GM21529 (cell line): ENCODE measurements at regions not wholly inside any gene's neighbourhood (a gene's known extent, or its start where the extent isn't known, plus 50 kb on each side); places are given as distances from the start of the nearest gene placed in this dataset.

Experiments
- ATAC-seq: cut with Tn5 transposase; IDR thresholded peaks from one replicate; pipeline ENCODE4 v1.9.1; 2021; ENCODE audit not compliant: unreplicated experiment

DNA sequence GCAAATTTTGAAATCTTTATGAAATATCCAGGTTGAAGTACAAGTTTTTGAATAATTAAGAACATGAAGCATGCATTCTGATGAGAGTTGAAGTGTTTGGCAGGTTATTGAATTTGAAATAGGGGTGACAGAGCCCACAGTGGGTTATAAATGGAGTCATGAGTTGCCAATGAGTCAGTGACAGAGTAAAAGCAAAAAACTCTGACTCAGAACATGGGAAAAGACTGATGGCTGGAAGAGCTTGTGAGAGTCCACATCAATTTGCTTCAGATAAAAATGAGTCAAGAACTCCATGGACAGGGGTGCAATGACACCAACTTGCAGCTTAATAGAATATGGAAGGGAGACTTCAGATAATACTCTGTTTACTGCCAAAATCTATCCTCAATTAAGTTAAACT is 105.3 kb downstream of the SLC6A15 start:
- no peak for ATAC-seq

DNA sequence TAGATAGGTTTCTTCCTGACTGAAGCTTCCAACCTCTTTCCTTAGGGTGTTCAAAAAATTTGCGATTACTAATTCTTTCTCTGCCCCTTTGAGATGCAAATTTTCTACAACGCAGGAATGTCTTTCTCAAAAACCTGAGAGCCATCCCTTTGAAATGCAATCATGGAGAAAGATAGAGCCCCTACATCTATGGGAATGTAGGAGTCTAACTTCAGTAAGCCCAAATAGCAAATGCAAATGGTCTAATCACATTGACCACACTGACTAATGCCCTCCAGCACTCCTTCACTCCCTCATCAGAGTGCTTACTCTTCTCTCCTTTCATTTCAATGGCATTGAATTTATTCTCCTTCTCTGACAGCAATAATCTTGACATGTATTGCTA is 107.1 kb downstream of the SLC6A15 start:
- ATAC-seq = no peak

DNA sequence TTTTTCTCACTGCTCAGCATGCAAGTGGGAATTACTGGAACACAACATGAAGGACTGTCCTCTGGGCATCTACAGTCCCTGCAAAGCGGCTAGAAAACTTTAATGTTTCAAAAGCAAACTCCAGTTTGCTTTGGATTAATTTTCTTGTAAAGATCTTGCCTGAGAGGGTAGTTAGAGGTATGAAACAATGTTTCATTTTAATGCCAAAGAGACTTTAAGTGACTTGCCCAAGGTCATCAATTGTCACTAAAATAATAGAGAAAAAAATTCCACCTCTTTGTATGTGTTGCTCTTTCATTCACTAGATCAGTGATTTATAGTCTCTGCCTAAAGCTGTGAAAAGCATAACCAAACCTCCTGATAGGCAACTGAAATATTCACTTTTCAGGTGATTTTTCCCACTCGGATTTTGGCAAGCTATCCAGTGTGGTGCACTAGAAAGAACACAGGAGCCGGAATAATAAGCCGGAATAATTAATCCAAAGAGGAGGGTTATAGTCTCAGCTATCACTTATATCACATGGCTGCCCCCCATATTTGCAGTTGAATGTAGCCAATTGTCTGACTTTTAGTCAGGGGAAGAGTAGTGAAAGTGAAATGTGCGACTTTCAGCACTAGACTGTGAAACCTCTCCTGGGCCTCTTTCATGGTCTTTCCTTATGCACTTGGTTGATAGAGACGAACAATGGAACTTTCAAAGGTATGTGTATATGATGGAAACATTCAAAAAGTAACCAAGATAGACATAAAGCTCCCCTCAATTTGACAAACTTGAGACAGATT is 107.7 kb downstream of the SLC6A15 start:
- no peak for ATAC-seq

DNA sequence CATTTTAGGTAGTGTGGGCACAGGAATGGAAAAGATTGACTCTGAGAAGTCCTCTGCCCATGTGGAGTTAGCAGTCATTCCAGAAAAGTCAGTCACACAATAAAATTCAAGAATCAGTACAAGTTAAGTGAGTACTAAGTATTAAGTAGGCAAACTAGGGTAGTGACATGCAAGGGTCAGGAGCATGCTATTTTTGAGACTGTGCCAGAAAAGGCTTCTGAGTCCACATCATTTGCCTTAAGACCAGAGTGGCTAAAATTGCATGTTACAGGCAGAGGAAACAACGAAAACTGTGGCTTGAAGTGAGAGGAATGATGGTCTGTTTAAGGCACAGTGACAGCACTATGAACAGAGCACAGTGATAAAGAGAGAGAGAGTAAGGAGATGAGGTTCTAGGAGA is 108.9 kb downstream of the SLC6A15 start:
- ATAC-seq = no peak

DNA sequence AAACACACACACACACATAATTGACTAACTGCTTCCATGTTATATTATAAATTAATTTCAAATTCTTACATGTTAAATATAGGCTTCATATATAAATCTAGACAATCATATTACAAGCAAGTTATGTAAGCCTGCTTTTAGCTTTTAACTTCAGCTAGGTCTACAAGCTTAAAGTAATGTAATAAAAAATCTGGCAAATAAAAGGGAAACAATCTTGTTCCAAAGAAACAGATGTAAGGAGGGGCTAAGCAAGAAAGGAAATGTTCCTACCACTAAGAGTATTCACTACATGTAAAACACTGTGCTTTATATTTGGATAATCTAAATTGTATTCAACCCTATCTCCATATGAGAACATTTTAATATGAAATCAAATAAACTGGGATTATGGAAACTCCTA is 110.4 kb downstream of the SLC6A15 start:
- ATAC-seq = no peak

DNA sequence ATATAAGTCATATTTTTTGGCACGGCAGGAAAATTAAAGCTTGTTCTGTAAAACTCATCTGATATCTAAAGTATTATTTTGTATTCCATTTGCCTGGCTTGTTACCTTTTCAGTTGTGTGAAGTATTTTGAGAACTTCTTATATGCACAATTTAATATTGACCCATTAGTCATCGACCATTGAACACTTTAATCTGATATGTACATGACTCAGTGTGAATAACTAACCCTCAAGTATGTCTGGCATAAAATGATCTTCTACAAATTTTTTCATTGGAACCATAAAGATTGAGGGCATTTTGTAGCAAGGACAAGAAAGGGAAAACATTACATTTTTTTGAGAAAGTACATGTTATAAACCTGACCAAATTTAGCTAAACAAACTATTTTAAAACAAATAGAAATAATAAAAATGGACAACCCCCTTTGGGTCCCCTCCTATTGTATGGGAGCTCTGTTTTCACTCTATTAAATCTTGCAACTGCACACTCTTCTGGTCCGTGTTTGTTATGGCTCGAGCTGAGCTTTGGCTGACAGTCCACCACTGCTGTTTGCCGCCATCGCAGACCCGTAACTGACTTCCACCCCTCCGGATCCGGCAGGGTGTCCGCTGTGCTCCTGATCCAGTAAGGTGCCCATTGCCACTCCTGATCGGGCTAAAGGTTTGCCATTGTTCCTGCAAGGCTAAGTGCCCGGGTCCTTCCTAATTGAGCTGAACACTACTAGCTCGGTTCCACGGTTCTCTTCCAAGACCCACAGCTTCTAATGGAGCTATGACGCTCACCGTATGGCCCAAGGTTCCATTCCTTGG is 118.8 kb downstream of the SLC6A15 start:
- no peak for ATAC-seq

DNA sequence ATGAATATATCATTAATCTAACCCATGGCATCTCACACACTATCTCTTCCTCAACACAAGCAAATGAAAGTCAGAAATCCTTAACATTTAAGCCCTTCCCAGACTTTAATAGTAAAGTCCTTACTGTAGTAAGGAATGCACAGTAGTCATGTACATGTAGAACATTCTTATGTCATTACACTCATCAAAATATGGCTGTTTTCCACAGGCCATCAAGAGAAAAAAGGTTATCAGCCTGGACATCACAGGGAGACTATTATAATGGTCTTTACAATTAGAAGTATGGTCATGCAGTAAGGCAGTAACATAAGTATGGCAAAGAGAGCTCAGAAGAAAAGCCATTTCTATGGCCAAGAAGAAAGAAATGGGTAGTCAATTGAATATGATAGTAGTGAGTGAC is 121.2 kb downstream of the SLC6A15 start:
- ATAC-seq = no peak

DNA sequence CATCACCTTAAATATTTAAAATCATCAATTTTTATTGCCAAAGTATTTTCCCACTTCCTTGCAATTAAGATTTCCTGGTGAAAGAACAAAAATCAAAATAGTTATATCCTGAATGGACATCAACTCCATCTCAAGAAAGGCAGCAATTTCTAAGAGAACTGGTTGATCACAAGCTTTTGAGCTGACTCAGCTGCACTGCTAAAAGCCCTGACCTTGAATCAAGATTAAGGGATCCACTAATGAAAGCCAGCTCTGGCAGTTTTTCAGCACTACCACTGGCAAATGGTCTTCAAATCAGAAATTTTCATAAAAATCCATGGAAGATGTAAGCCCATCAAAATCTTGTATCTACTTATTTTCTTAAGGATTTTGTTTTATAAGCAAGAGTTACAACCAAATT is 123.4 kb downstream of the SLC6A15 start:
- no peak for ATAC-seq

DNA sequence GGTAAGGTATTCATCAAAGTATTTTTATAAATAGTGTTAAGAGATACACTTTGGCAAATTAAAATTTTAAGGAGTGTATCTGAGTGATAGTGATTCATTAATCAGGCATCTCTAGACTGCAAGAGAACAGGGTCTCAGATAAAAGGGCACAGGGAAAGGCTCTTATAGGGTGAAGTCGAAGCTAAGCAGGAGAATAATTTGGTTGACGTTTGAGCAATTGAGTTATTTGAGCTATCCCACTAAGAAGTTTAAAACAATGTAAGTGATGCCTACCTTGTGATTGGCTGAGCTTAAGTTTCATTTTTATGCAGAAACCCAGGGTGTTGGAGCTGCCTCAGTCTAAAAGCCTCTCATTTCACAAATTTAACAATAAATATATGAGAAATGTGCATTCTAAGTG is 125.3 kb downstream of the SLC6A15 start:
- ATAC-seq = no peak

DNA sequence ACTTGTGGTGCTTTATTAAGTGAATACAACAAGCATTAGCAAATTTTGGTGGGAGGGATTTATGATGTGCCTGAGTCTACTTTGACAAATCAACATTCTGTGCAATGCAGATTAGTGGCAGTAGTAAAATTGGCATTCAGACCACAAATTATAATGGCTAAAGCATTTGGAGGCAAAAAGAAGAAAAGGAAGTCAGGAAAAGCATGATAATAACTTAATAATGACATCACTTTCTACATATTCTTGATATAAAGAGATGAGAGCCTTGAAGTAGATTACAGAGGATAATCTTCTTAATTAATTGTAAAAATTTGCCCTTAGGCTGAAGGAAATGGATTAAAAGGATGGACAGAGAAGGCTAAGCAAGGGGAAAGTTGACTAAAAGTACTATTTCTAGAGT is 126.0 kb downstream of the SLC6A15 start:
- ATAC-seq = no peak

DNA sequence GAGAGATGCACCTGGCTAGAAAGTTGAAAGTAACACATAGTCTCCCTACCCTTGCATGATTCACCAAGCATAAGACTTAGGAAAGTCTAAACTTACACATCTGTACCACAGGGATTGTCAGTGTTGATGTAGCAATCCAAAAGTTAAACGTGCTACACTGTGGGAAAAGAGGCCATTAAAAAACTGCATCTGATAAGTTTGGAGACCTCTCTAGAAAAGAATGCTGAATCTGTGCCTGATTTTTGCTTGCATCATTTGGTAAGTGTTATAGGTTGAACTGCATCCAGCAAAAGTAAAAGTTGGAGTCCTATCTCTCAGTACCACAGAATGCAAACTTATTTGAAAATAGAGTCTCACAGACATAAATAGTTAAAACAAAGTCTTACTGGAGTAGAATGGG is 126.6 kb downstream of the SLC6A15 start:
- no peak for ATAC-seq

DNA sequence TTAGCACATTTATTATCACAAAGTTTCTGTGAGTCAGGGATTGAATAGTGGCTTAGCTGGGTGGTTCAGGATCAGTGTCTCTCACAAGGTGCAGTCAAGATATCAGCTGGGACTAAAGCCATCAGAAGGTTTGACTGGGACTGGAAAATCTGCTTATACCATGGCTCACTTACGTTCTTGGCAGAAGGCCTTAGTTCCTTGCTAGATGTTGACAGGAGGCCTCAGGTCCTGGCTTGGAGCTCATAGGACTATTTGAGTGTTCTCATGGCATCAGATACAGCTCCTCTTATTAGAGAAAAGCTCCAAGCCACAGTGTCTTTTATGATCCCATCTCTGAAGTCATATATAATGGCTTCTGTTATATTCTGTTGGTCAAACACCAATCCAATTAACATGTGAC is 127.3 kb downstream of the SLC6A15 start:
- ATAC-seq = no peak

DNA sequence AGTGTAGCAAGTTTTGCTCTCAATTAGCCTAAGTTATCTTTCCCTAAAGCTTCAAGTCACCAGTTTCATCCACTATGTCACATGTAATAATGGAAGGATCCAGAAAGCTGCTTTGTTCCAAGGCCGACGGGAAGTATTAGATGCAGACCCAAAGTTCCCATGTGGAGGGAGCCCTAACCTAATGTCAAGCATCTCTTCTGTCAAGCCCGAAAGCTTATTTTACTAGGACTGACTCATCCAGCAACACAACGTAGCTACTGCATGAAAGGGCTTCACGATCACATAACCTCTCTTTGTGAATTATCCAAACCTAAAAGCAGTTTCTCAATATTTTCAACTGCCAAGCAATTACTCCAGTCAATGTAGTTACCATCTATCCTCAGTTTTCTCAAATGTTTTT is 133.4 kb downstream of the SLC6A15 start:
- no peak for ATAC-seq

DNA sequence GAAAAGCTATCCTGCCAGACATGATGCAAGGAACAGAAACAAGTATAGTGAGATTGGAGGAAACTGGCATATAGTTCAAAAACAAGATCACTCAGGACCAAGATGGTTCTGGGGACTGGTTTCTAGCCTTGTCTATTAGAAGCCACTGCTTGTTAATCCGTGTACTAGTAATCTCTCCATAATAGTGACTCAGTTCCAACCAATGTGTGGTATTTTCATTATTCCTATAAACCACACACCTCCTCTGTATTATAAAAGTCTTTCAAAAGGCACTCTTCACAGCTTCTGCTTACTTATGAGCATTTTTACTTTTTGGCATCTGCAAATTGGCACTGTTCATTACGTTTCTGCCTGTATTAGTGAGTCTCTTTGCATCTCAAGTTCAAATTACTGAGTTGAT is 140.3 kb downstream of the SLC6A15 start:
- no peak for ATAC-seq

DNA sequence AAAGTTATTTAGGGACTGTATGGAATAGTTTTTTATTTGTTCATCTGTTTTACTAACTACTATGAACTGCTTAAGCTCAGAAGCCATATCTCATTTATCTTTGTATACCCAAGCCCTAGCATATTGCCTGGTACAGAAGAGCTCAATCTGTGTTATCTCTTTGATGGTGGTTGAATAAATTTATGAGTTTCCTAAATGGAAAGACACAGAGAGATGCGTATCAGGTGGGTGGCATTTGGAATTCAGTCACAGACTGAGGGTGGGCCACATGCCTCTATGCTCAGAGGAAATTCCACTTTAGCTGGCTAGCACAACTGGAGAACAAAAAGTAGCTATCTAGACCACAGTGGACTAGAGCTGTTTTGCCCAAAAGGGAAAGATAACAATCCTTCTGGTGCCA is 145.5 kb downstream of the SLC6A15 start:
- no peak for ATAC-seq

DNA sequence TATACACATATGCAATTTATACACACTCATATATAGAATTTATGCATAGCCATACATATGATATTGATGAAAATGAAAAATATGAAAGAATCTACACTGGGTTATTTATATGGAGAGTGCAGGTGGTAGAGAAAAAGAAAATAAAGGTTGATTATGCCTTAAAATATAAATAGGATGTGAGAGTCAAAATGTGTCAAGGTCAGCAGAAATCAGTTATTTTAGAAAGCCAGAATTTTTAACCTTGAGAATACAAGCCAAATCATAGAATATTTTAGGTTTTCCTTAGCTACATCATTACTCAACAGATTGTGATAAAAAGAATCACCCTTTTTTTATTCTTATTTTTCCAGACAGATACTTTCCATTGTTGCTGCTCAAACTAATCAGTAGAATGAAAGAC is 146.2 kb downstream of the SLC6A15 start:
- ATAC-seq = no peak

DNA sequence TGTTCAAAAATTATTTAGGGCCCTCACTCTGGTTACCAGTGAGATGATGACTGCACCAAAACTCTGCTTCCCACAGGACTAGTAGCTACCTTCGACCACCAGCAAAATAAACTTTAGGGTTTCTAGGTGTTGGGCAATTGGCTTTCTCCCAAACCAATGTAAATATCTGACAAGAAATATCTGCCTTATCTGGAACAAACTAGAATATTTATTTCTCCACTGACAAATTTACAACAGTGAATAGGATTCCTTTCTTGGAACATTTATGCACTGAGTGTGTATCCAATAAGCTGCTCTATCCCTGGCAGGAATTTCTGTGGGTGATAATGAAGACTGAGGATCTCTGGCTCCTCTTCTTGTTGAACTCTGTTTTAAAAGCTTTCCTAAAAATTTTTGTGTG is 148.6 kb downstream of the SLC6A15 start:
- no peak for ATAC-seq

DNA sequence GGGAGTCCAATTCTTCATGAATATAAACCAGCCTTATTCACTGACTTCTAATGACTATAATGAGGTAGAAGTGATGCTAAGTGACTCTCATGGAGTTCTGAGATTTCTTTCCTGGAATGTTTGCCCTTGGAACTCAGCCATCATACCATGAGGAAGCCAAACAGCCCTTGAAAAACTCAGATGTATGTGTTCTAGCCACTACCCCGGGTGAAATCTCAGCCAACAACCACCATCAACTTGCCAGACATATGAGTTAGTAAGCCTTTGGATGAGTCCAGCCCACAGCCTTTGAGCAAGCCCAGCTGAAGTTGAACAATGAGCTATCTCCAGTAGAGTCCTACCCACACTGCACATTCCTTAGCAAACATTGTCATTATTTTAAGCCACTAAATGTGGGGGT is 149.5 kb downstream of the SLC6A15 start:
- ATAC-seq = no peak

DNA sequence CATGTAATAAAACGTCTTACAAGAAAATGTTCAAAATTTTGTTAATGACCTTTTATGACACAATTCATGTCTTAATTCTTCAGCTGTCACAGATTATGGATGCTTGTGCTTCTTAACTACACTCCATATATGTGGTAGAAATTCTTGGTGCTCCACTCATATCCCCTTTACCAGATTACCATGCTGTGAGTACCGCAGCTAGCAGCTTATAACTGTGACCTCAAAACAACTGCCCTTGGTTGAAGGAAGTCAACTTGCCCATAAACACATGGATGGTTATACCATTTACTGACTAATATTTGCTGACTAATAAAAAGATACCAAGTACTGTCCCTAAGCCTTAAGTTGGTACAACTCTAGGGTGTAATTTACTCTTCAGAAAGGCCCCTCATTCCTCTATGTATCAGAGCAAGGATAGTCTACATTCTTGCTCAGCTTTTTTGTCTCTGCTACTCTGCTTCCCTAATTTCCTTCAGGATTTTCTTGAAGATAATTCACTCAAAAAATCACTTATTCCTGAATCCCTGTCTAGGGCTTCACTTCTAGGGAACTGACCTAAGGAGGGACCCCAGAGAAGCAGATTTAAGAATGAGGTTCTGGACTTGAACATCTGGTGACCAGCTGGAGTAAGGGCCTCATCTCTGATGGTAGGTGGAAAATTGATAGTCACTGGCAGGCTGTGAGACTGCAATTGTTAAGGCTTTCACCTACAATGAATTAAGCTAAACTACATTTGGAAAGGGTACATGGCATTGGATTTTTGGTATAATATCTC is 152.3 kb downstream of the SLC6A15 start:
- no peak for ATAC-seq

DNA sequence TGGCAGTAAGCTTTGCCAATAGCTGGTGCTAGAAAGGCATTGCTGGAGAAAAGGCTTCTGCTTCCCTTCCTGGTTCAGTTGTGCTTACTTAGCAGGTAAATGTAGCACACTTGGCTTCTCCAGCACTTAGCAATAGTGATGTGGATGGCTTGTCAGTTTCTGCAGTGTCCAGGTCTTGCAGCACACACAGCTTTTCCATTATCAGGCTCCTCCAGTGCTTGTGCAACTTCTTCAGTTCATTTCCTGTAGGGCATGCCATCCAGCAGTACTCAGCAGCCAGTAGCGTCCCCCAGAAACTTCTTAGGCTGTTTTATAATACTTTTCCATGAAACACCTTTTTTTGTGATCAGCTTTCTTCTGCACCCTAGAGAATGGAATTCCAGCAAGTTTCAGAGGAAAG is 154.6 kb downstream of the SLC6A15 start:
- no peak for ATAC-seq

DNA sequence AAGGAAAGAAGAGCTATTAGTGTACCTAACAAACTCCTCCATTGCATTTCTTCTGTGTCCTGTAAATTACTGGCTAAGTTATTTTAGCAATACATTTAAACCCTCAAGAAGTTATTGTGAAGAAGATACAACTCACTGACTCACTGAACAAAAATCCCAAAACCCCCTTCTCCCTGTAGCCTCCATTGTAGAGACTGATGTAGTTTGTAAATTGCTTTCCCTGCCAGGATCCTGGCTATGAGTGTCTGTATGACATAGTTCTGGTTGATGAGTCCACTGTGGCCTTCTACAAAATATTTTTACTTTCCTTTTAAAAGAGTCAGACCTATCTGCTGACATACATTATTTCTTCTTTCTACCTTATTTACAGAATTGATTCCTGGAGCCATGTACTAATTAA is 155.6 kb downstream of the SLC6A15 start:
- ATAC-seq = no peak

DNA sequence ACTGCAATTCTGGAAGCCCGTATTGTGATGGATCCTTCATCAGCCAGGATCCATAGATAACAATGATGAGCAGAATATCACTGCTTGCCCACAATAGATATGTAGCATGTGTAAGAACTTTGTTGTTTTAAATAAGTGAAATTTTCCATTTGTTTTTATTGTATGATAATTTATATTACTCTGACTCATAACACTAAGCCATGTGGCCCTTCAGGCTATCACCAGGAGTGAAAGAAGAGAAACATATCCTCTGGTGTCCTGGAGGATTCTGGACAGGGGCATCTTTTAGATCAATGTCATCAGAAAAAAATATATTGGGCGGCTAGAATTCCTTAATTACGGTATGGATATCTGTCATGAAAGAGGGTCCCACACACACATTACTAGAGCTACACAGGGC is 167.5 kb downstream of the SLC6A15 start:
- ATAC-seq = no peak
